ENCODE measurements at regions not wholly inside any gene's neighbourhood (a gene's known extent, or its start where the extent isn't known, plus 50 kb on each side); places are given as distances from the start of the nearest gene placed in this dataset.

DNA sequence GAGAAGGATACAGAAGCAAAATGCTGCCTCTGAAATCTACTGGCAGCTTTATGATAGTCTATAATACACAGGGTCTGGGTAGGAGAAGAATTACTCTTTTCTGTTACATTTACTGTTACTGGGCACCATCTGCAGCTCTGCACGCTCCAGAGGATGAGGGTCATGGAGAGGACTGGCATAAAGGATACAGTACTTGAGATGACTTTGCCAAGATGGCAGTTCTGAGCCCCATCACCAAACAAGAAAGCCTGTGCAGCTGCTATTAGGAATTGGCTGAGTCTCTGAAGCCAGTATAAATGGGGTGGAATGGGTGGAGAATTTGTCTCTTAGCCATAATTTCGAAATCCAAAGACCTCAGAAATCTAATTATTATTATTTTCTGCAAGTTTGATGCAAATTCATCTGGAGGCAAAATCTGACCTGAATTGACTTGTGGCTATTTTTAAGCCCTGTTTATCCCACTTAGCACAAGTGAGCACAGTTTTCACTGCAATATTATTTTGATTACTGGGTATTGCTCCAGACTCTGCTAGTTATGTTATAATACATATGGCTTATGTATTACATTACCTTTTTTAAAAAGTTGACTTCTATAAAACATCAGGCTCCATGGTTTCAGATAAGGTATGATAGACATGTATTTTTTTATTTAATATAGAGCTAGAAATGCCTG lies 579.5 kb downstream of the MBD2 start:
- no peak overlapping the region for H3K4me3 ChIP-seq (ENCODE audit: low read length in 2 of 2)
- WGBS, result 64% methylated on average over 2 of the region's 2 CpGs
- no peaks in the 10 kb centered on the region for H3K36me3 ChIP-seq (ENCODE audit: control insufficient read depth in 2 of 2, insufficient read depth in 2 of 2, low read length in 1 of 2)
- no peaks in the 10 kb centered on the region for H3K4me1 ChIP-seq (ENCODE audit: control insufficient read depth in 2 of 2, insufficient read depth in 2 of 2, low read length in 2 of 2)
- no peak for DNase-seq (ENCODE audit: low read depth in 6 of 9, low spot score in 9 of 9)
- H3K9me3 ChIP-seq (ENCODE audit: control insufficient read depth in 2 of 2, insufficient read depth in 1 of 2, low read length in 1 of 2), result peaks cover 0 to 2% of the 10 kb centered on the region in 2 donors
- H3K27me3 ChIP-seq (ENCODE audit: control insufficient read depth in 2 of 2, insufficient read depth in 1 of 2, low read length in 1 of 2), result no peaks in the 10 kb centered on the region
- H3K27ac ChIP-seq (ENCODE audit: low read depth in 1 of 2, low read length in 1 of 2), result no peak overlapping the region

DNA sequence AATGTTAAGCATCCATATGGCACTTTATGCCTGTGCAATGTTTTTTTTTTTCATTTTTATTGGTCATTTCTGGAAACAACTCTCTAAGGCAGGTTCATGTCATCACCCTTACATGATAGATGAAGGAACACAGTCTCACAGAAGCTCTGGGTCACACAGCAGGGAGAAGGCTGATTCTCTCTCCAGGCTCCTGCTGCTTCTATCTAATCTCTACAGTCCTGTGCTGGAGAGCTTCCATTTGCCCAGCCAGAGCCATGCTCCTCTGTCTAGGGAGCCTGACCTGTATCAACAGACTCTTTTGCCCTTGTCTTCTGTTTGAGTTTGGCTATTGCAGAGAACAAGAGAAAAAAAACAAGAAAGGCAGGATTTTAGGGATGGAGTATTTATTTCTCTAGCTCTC lies 584.8 kb downstream of the MBD2 start:
- peaks cover 0 to 8% of the 10 kb centered on the region in 2 donors for H3K9me3 ChIP-seq (ENCODE audit: control insufficient read depth in 2 of 2, insufficient read depth in 1 of 2, low read length in 1 of 2)
- no peak overlapping the region for H3K4me3 ChIP-seq (ENCODE audit: low read length in 2 of 2)
- H3K27ac ChIP-seq (ENCODE audit: low read depth in 1 of 2, low read length in 1 of 2), result no peak overlapping the region
- H3K27me3 ChIP-seq (ENCODE audit: control insufficient read depth in 2 of 2, insufficient read depth in 1 of 2, low read length in 1 of 2), result no peaks in the 10 kb centered on the region
- H3K36me3 ChIP-seq (ENCODE audit: control insufficient read depth in 2 of 2, insufficient read depth in 2 of 2, low read length in 1 of 2), result no peaks in the 10 kb centered on the region
- H3K4me1 ChIP-seq (ENCODE audit: control insufficient read depth in 2 of 2, insufficient read depth in 2 of 2, low read length in 2 of 2), result no peaks in the 10 kb centered on the region
- DNase-seq (ENCODE audit: low read depth in 6 of 9, low spot score in 9 of 9), result no peak

DNA sequence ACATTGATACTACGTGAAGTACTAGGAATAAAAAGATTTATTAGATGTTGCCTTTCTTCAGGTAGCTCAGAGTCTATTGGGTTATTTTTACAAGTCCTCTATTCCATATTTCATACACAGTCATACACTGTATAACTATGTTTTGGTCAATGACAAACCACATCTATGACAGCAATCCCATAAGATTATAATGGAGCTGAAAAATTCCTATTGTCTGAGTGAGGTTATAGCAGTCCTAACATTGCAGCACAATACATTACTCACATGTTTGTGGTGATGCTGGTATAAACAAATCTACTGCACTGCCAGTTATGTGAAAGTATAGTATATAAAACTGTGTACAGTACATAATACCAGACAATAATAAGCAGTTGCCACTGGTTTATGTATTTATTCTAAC lies 595.1 kb downstream of the MBD2 start:
- H3K27me3 ChIP-seq (ENCODE audit: control insufficient read depth in 2 of 2, insufficient read depth in 1 of 2, low read length in 1 of 2), result no peaks in the 10 kb centered on the region
- H3K36me3 ChIP-seq (ENCODE audit: control insufficient read depth in 2 of 2, insufficient read depth in 2 of 2, low read length in 1 of 2), result no peaks in the 10 kb centered on the region
- no peak overlapping the region for H3K4me3 ChIP-seq (ENCODE audit: low read length in 2 of 2)
- H3K4me1 ChIP-seq (ENCODE audit: control insufficient read depth in 2 of 2, insufficient read depth in 2 of 2, low read length in 2 of 2), result no peaks in the 10 kb centered on the region
- H3K27ac ChIP-seq (ENCODE audit: low read depth in 1 of 2, low read length in 1 of 2), result no peak overlapping the region
- 93% methylated on average over 1 of the region's 1 CpG for WGBS
- no peak for DNase-seq (ENCODE audit: low read depth in 6 of 9, low spot score in 9 of 9)
- H3K9me3 ChIP-seq (ENCODE audit: control insufficient read depth in 2 of 2, insufficient read depth in 1 of 2, low read length in 1 of 2), result peaks cover 0 to 7% of the 10 kb centered on the region in 2 donors

DNA sequence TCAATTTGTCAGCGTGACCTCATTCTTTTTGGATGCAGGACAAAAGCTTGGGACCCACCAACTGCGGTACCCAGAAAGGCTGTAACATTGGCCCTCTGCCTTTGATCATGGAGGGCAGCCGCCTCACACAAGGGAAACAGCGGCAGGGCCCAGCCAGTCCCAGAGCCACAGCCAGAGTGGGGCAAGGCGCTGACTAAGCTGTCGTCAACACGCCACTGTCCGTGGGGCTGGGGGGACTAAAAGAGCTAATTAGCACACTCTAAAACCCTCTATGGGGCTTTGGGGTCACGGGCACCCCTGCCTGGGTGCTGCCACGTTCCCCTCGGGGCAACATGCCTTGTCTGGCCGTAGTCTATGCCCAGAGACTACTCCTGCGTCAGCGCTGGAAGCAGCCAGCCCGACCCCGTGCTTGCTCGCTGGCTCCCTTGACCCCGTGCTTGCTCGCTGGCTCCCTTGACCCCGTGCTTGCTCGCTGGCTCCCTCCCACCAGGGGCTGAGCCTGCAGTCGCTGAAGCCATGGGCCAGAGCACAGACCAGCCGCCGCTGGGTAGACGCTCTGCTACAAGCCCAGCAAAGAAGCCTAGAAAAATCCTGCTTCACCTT lies 598.4 kb downstream of the MBD2 start:
- no peak overlapping the region for H3K4me3 ChIP-seq (ENCODE audit: low read length in 2 of 2)
- H3K4me1 ChIP-seq (ENCODE audit: control insufficient read depth in 2 of 2, insufficient read depth in 2 of 2, low read length in 2 of 2), result no peaks in the 10 kb centered on the region
- no peaks in the 10 kb centered on the region for H3K36me3 ChIP-seq (ENCODE audit: control insufficient read depth in 2 of 2, insufficient read depth in 2 of 2, low read length in 1 of 2)
- no peaks in the 10 kb centered on the region for H3K27me3 ChIP-seq (ENCODE audit: control insufficient read depth in 2 of 2, insufficient read depth in 1 of 2, low read length in 1 of 2)
- peaks cover 0 to 7% of the 10 kb centered on the region in 2 donors for H3K9me3 ChIP-seq (ENCODE audit: control insufficient read depth in 2 of 2, insufficient read depth in 1 of 2, low read length in 1 of 2)
- no peak for DNase-seq (ENCODE audit: low read depth in 6 of 9, low spot score in 9 of 9)
- 94% methylated on average over 25 of the region's 25 CpGs for WGBS
- H3K27ac ChIP-seq (ENCODE audit: low read depth in 1 of 2, low read length in 1 of 2), result no peak overlapping the region

DNA sequence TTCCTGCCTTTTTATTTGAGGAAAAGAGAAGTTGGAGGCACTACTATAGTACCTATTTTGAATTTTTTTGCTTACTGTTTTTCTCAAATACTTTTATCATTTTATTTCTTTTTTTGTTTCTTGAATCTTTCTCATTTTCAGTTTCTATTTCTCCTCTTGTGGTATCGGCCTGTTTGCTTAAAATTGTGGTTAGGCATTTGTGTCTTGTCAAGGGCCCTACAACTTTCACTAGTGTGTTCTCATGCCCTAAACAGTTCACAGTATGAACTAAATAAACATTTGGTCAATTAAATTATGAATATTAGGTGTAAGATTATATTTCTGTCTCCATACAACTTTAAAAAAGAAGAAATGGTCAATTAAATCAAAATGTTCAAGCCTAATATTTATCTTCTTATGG lies 613.5 kb downstream of the MBD2 start:
- Histone ChIP-seq H3K27ac (ENCODE audit: low read depth in 1 of 2, low read length in 1 of 2) (no peak overlapping the region), H3K4me1 (ENCODE audit: control insufficient read depth in 2 of 2, insufficient read depth in 2 of 2, low read length in 2 of 2) (no peaks in the 10 kb centered on the region), H3K4me3 (ENCODE audit: low read length in 2 of 2) (no peak overlapping the region), H3K9me3 (ENCODE audit: control insufficient read depth in 2 of 2, insufficient read depth in 1 of 2, low read length in 1 of 2) (no peaks in the 10 kb centered on the region), H3K36me3 (ENCODE audit: control insufficient read depth in 2 of 2, insufficient read depth in 2 of 2, low read length in 1 of 2) (no peaks in the 10 kb centered on the region), H3K27me3 (ENCODE audit: control insufficient read depth in 2 of 2, insufficient read depth in 1 of 2, low read length in 1 of 2) (no peaks in the 10 kb centered on the region)
- 88% methylated on average over 1 of the region's 1 CpG for WGBS
- no peak for DNase-seq (ENCODE audit: low read depth in 6 of 9, low spot score in 9 of 9)

DNA sequence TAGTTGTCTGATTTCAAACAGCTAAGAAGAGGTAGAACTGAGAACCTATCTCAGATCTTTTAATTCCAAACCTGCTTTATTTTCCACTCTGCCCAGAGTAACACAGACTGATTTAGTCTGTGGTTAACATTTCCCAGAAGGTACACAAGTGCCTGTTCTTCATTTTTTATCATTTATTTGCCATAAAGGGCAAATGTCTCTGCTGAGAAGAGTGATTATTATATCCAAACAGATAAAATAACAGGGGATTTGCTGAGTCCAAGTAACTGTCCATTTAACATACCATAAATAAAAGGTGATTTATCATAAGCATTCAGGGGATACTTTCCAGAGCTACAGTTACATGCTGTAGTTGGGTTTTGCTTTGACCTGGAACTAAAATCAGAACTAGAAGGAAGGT lies 617.7 kb downstream of the MBD2 start:
- Histone ChIP-seq H3K4me1 (ENCODE audit: control insufficient read depth in 2 of 2, insufficient read depth in 2 of 2, low read length in 2 of 2) (no peaks in the 10 kb centered on the region), H3K27me3 (ENCODE audit: control insufficient read depth in 2 of 2, insufficient read depth in 1 of 2, low read length in 1 of 2) (no peaks in the 10 kb centered on the region), H3K27ac (ENCODE audit: low read depth in 1 of 2, low read length in 1 of 2) (no peak overlapping the region), H3K36me3 (ENCODE audit: control insufficient read depth in 2 of 2, insufficient read depth in 2 of 2, low read length in 1 of 2) (no peaks in the 10 kb centered on the region), H3K9me3 (ENCODE audit: control insufficient read depth in 2 of 2, insufficient read depth in 1 of 2, low read length in 1 of 2) (no peaks in the 10 kb centered on the region), H3K4me3 (ENCODE audit: low read length in 2 of 2) (no peak overlapping the region)
- DNase-seq (ENCODE audit: low read depth in 6 of 9, low spot score in 9 of 9), result no peak

DNA sequence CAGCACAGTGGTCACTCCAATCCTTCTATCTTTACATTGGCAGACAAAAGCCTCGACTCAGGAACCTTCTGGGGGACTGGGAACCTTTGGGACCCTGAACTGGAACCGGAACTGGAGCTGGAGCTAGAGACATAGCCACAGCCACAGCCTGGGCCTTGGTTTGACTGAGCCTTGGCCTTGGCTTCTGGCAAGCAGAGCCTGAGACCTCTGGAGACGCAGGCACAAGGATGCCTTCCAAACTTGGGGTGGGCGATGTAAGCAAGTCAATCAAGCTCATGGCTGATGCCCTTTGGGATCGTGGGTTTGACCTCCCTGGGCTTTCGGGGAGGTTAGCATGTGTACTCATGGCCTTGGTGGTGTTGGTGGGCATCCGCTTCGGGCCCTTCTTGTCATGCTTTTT lies 619.3 kb downstream of the MBD2 start:
- Histone ChIP-seq H3K27me3 (ENCODE audit: control insufficient read depth in 2 of 2, insufficient read depth in 1 of 2, low read length in 1 of 2) (no peaks in the 10 kb centered on the region), H3K4me1 (ENCODE audit: control insufficient read depth in 2 of 2, insufficient read depth in 2 of 2, low read length in 2 of 2) (no peaks in the 10 kb centered on the region), H3K27ac (ENCODE audit: low read depth in 1 of 2, low read length in 1 of 2) (no peak overlapping the region), H3K36me3 (ENCODE audit: control insufficient read depth in 2 of 2, insufficient read depth in 2 of 2, low read length in 1 of 2) (no peaks in the 10 kb centered on the region), H3K4me3 (ENCODE audit: low read length in 2 of 2) (no peak overlapping the region), H3K9me3 (ENCODE audit: control insufficient read depth in 2 of 2, insufficient read depth in 1 of 2, low read length in 1 of 2) (no peaks in the 10 kb centered on the region)
- WGBS, result 87% methylated on average over 8 of the region's 8 CpGs
- no peak for DNase-seq (ENCODE audit: low read depth in 6 of 9, low spot score in 9 of 9)

DNA sequence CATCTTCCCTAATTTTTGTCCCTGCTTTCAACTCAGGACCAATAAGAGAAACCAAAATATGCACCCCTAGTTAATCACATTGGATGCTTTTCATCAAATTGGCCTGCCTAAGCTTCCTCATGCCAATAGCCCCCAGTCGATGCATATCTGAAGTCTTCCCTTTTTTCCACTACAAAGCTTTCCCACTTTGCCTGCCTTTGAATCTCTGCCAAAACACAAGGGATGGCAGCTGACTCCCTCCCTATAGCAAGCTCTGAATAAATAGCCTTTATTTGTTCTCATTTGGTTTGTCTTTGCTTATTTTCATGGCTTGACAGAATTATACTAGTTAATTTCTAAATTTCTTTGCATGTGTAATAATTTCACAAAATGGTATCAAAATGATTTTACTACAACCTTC lies 621.2 kb downstream of the MBD2 start:
- 44% methylated on average over 1 of the region's 1 CpG for WGBS

DNA sequence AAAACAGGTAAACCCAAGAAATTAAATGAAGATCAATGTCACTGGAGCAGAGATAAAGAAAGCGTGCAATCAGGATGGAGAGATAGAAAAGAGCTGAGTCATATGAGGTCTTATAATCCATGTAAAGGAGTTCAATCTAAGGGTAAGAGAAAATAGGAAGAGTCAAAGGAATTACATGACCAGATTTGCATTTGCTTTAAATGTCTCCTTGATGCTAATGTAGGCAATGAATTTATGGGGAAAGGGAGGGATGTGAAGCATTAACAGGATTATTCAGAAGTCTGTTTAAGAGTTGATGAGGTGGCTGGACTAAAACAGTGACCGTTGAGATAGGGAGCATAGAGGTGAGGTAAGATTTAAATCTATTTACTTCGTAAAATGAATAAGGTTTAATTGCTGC lies 623.1 kb downstream of the MBD2 start:
- no peaks in the 10 kb centered on the region for H3K4me1 ChIP-seq (ENCODE audit: control insufficient read depth in 2 of 2, insufficient read depth in 2 of 2, low read length in 2 of 2)
- no peak overlapping the region for H3K4me3 ChIP-seq (ENCODE audit: low read length in 2 of 2)
- no peak for DNase-seq (ENCODE audit: low read depth in 6 of 9, low spot score in 9 of 9)
- no peaks in the 10 kb centered on the region for H3K27me3 ChIP-seq (ENCODE audit: control insufficient read depth in 2 of 2, insufficient read depth in 1 of 2, low read length in 1 of 2)
- 77% methylated on average over 3 of the region's 3 CpGs for WGBS
- H3K9me3 ChIP-seq (ENCODE audit: control insufficient read depth in 2 of 2, insufficient read depth in 1 of 2, low read length in 1 of 2), result no peaks in the 10 kb centered on the region
- no peaks in the 10 kb centered on the region for H3K36me3 ChIP-seq (ENCODE audit: control insufficient read depth in 2 of 2, insufficient read depth in 2 of 2, low read length in 1 of 2)
- H3K27ac ChIP-seq (ENCODE audit: low read depth in 1 of 2, low read length in 1 of 2), result no peak overlapping the region

More for the DNA sequence above, 621.2 kb downstream of the MBD2 start:
- Histone ChIP-seq H3K36me3 (ENCODE audit: control insufficient read depth in 2 of 2, insufficient read depth in 2 of 2, low read length in 1 of 2) (no peaks in the 10 kb centered on the region), H3K4me3 (ENCODE audit: low read length in 2 of 2) (no peak overlapping the region), H3K27me3 (ENCODE audit: control insufficient read depth in 2 of 2, insufficient read depth in 1 of 2, low read length in 1 of 2) (no peaks in the 10 kb centered on the region), H3K27ac (ENCODE audit: low read depth in 1 of 2, low read length in 1 of 2) (no peak overlapping the region), H3K9me3 (ENCODE audit: control insufficient read depth in 2 of 2, insufficient read depth in 1 of 2, low read length in 1 of 2) (no peaks in the 10 kb centered on the region), H3K4me1 (ENCODE audit: control insufficient read depth in 2 of 2, insufficient read depth in 2 of 2, low read length in 2 of 2) (no peaks in the 10 kb centered on the region)
- DNase-seq (ENCODE audit: low read depth in 6 of 9, low spot score in 9 of 9), result no peak

Measured in thymus (tissue), 11 donors.